B cell (primary cell): ENCODE measurements at regions not wholly inside any gene's neighbourhood (a gene's known extent, or its start where the extent isn't known, plus 50 kb on each side); places are given as distances from the start of the nearest gene placed in this dataset.

Experiments
- ATAC-seq: fragments of 200-7000 bp; cut with Tn5 transposase; one replicate; pipeline ENCODE4 v1.10.0; 2021; ENCODE audit warnings: low read depth, mild to moderate bottlenecking, moderate number of reproducible peaks, moderate library complexity
- CTCF ChIA-PET: fragments of 350-600 bp; sonication (Branson Sonifier 250); formaldehyde crosslinking; loops from one replicate; lab custom pipeline; 2021; ENCODE audit warnings: antibody characterized with exemption, inconsistent platforms; lab: Charles Lee
- POLR2A ChIA-PET: fragments of 350-600 bp; sonication (Branson Sonifier 250); formaldehyde crosslinking; loops from one replicate; lab custom pipeline; 2021; ENCODE audit warnings: antibody characterized with exemption; lab: Charles Lee
- DNase-seq: peaks from one replicate; pipeline ENCODE4 v3.0.0; 2013
- H2AFZ ChIP-seq: 2 replicates; pipeline ENCODE4 v1.6.1; 2012; ENCODE audit warnings: mild to moderate bottlenecking, low read depth, low read length; ENCODE audit not compliant: insufficient read depth, poor library complexity, severe bottlenecking
- H3K27ac ChIP-seq, 2 donors: 1 replicate in 1 of 2; 2 replicates in 1 of 2; pipeline ENCODE4 v1.5.1; 2012 to 2013; ENCODE audit warnings: low read length in 2 of 2, mild to moderate bottlenecking in 2 of 2, moderate library complexity in 1 of 2
- H3K27me3 ChIP-seq, 4 experiments: fragments of 200-600 bp in 1 of 4; sonication (generic) in 1 of 4; replicated peaks in 1 of 4; 1 replicate in 2 of 4; 2 replicates in 2 of 4; pipeline versions ENCODE4 v1.6.1 to v1.7.0; 2013 to 2016; ENCODE audit warnings: low read length in 3 of 4, mild to moderate bottlenecking in 2 of 4, mixed read lengths in 1 of 4, moderate library complexity in 1 of 4; ENCODE audit not compliant: insufficient read depth in 4 of 4, control insufficient read depth in 3 of 4; ENCODE audit errors: control extremely low read depth in 1 of 4
- H3K36me3 ChIP-seq, 2 experiments: replicated peaks in 1 of 2; 1 replicate in 1 of 2; 2 replicates in 1 of 2; pipeline versions ENCODE4 v1.6.1 to v1.7.1; 2013; ENCODE audit warnings: low read length in 1 of 2; ENCODE audit not compliant: insufficient read depth in 2 of 2, control insufficient read depth in 1 of 2; ENCODE audit errors: control extremely low read depth in 1 of 2, extremely low read depth in 1 of 2
- H3K4me1 ChIP-seq, 2 donors: fragments of 200-600 bp in 1 of 2; sonication (generic) in 1 of 2; 1 replicate in 1 of 2; 2 replicates in 1 of 2; pipeline versions ENCODE4 v1.5.1 to v1.6.1; 2013 to 2017; ENCODE audit warnings: low read length in 2 of 2; ENCODE audit not compliant: control insufficient read depth in 2 of 2, insufficient read depth in 2 of 2
- H3K4me2 ChIP-seq: replicated peaks from 2 replicates; pipeline ENCODE3; 2012; ENCODE audit warnings: mild to moderate bottlenecking, low read depth, low read length; ENCODE audit not compliant: poor library complexity, severe bottlenecking
- H3K4me3 ChIP-seq, 5 experiments: fragments of 200-600 bp in 1 of 5; sonication (generic) in 1 of 5; 1 replicate in 3 of 5; 2 replicates in 2 of 5; pipeline versions ENCODE4 v1.5.1 to v1.7.0; 2011 to 2016; ENCODE audit warnings: low read length in 4 of 5, mild to moderate bottlenecking in 4 of 5, low read depth in 2 of 5, control low read depth in 1 of 5, moderate library complexity in 1 of 5; ENCODE audit not compliant: insufficient read depth in 1 of 5; ENCODE audit errors: control extremely low read depth in 1 of 5, extremely low read depth in 1 of 5
- H3K79me2 ChIP-seq: fragments of 200-600 bp; sonication (generic); one replicate; pipeline ENCODE4 v1.6.0; 2016; ENCODE audit warnings: low read length; ENCODE audit not compliant: control insufficient read depth, insufficient read depth
- H3K9ac ChIP-seq: fragments of 200-600 bp; sonication (generic); 2 replicates; pipeline ENCODE4 v1.6.1; 2017; ENCODE audit warnings: mild to moderate bottlenecking, low read length, moderate library complexity
- H3K9me3 ChIP-seq, 3 donors: one replicate each; pipeline versions ENCODE4 v1.6.1 to v1.7.1; 2013; ENCODE audit warnings: low read length in 2 of 3; ENCODE audit not compliant: control insufficient read depth in 2 of 3, insufficient read depth in 1 of 3; ENCODE audit errors: control extremely low read depth in 1 of 3
- H4K20me1 ChIP-seq: 2 replicates; pipeline ENCODE4 v1.6.0; 2012; ENCODE audit warnings: mild to moderate bottlenecking, low read length; ENCODE audit not compliant: insufficient read depth, control insufficient read depth, poor library complexity, severe bottlenecking
- H3K27ac Mint-ChIP-seq: one replicate; pipeline ENCODE4 v1.8.0; 2021; ENCODE audit warnings: mixed read lengths
- H3K27me3 Mint-ChIP-seq: one replicate; pipeline ENCODE4 v1.8.0; 2021; ENCODE audit warnings: mixed read lengths
- H3K4me1 Mint-ChIP-seq: one replicate; pipeline ENCODE4 v1.8.0; 2021; ENCODE audit warnings: mixed read lengths
- H3K4me3 Mint-ChIP-seq: one replicate; pipeline ENCODE4 v1.8.0; 2021; ENCODE audit warnings: mixed read lengths
- H3K9me3 Mint-ChIP-seq: one replicate; pipeline ENCODE4 v1.8.0; 2022; ENCODE audit warnings: mixed read lengths; ENCODE audit not compliant: insufficient read depth
- EZH2 ChIP-seq: IDR thresholded peaks from 2 replicates; pipeline ENCODE4 v1.6.1; 2012; ENCODE audit warnings: borderline replicate concordance, low read depth, mild to moderate bottlenecking, moderate library complexity, low read length; ENCODE audit not compliant: insufficient read depth, poor library complexity, severe bottlenecking
- WGBS: methylation state at CpG from one replicate; pipeline ENCODE4 v1.1.5; 2013; ENCODE audit warnings: missing lambda C conversion rate; ENCODE audit not compliant: insufficient coverage; 5-methylcytosine and 5-hydroxymethylcytosine counted together
- intact Hi-C: fragments of 100-400 bp; cut with micrococcal nuclease; formaldehyde crosslinking; loops from one replicate; pipeline ENCODE4 v1.10.0; 2022
- TF ChIP-seq, protein P1 (sequence below): fragments of 200-600 bp; IDR thresholded peaks from one replicate; pipeline ENCODE4 v1.8.0; 2022; ENCODE audit warnings: antibody characterized with exemption, mild to moderate bottlenecking

DNA sequence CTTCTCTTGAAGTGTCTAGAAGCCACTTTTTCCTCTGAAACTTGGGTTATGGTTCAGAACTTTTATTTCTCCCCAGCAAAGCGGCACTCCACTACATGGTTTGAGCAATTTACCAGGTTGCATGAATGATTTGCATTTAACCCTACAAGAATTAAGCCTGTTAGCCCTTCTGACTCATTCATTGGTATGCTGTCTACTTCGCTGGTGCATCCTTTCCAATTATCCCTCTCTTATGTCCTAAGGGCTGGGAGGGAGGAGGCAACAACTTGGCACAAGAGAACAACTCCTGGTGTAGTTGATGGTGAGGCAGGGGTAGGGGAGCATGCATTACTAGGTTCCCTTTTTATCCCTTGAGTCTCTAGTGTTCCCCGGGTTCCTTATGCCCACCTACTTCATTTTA, 293.4 kb upstream of the MEX3C start:
- Histone ChIP-seq H3K36me3 (no peaks in the 10 kb centered on the region), H3K27me3 (no peaks in the 10 kb centered on the region), H3K4me1 (no peaks in the 10 kb centered on the region), H3K9me3 (no peaks in the 10 kb centered on the region), H3K27ac (no peak overlapping the region), H3K79me2 (no peaks in the 10 kb centered on the region), H2AFZ (no peak overlapping the region), H3K9ac (no peak overlapping the region), H3K4me3 (no peak overlapping the region), H4K20me1 (no peaks in the 10 kb centered on the region), H3K4me2 (no peak overlapping the region)
- TF ChIP-seq, protein P1, sequence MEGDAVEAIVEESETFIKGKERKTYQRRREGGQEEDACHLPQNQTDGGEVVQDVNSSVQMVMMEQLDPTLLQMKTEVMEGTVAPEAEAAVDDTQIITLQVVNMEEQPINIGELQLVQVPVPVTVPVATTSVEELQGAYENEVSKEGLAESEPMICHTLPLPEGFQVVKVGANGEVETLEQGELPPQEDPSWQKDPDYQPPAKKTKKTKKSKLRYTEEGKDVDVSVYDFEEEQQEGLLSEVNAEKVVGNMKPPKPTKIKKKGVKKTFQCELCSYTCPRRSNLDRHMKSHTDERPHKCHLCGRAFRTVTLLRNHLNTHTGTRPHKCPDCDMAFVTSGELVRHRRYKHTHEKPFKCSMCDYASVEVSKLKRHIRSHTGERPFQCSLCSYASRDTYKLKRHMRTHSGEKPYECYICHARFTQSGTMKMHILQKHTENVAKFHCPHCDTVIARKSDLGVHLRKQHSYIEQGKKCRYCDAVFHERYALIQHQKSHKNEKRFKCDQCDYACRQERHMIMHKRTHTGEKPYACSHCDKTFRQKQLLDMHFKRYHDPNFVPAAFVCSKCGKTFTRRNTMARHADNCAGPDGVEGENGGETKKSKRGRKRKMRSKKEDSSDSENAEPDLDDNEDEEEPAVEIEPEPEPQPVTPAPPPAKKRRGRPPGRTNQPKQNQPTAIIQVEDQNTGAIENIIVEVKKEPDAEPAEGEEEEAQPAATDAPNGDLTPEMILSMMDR, result no peak
- POLR2A ChIA-PET, result no interaction called here
- CTCF ChIA-PET, result no interaction called here
- peaks cover 4% of the 10 kb centered on the region for H3K27me3 Mint-ChIP-seq
- DNase-seq (no peak), ATAC-seq (no peak)
- H3K4me1 Mint-ChIP-seq, result no peaks in the 10 kb centered on the region
- H3K9me3 Mint-ChIP-seq, result no peaks in the 10 kb centered on the region
- no CpG with 5 or more reads among the region's 3 CpGs for WGBS
- intact Hi-C loops, result no loop called here
- no peak overlapping the region for H3K4me3 Mint-ChIP-seq
- no peak overlapping the region for H3K27ac Mint-ChIP-seq

DNA sequence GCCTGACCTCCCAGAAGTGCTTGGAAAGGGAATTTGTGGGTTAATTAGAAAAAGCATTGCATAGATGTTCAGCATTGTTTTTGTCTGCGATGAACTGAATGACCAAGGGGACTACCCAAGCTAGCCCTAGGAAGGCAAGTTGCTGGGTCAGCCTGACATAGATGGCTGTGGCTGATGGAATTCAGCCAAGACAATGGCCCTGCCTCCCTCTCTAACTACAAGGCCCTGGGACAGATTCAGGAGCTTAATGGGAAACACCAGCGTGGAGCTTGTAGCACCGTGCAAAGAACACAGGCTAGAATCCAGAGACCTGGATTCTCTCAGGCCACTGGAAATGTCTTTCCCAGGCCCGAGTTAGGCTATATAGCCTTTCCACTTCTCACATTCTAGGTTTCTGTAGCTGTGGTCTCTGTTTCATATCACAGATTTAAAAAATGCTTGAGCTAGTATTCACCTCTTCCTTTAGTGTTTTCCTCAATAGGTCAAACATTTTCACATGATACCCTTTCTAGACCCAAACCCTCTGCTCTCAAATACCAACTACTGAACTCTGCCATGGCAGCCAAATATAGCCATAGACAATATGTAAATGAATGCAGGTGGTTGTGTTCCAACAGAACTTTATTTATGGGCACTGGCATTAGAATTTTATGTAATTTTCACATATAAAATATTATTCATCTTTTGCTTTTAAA, 294.3 kb upstream of the MEX3C start:
- POLR2A ChIA-PET, result no interaction called here
- CTCF ChIA-PET, result no interaction called here
- TF ChIP-seq EZH2, result no peak
- TF ChIP-seq, protein P1, result no peak

More for the DNA sequence above, 294.3 kb upstream of the MEX3C start:
- Mint-ChIP-seq H3K4me3 (no peak overlapping the region), H3K9me3 (no peaks in the 10 kb centered on the region), H3K4me1 (no peaks in the 10 kb centered on the region), H3K27me3 (peaks cover 4% of the 10 kb centered on the region), H3K27ac (no peak overlapping the region)
- Histone ChIP-seq H3K79me2 (no peaks in the 10 kb centered on the region), H3K4me1 (no peaks in the 10 kb centered on the region), H4K20me1 (no peaks in the 10 kb centered on the region), H3K4me3 (no peak overlapping the region), H3K9me3 (no peaks in the 10 kb centered on the region), H3K27me3 (no peaks in the 10 kb centered on the region), H2AFZ (no peak overlapping the region), H3K27ac (no peak overlapping the region), H3K4me2 (no peak overlapping the region), H3K36me3 (no peaks in the 10 kb centered on the region), H3K9ac (no peak overlapping the region)
- intact Hi-C loops, result no loop called here
- DNase-seq (no peak), ATAC-seq (no peak)
- 92% methylated on average over 4 of the region's 4 CpGs for WGBS
